HFFc6 (cell line): ENCODE measurements at regions not wholly inside any gene's neighbourhood (a gene's known extent, or its start where the extent isn't known, plus 50 kb on each side); places are given as distances from the start of the nearest gene placed in this dataset.

Source experiments
- DNase-seq: peaks from one replicate; pipeline ENCODE4 v3.0.0-alpha.2; 2018
- H3K27ac Mint-ChIP-seq: 2 replicates; pipeline ENCODE4 v1.8.0; 2020; ENCODE audit warnings: mild to moderate bottlenecking, mixed read lengths
- H3K27me3 Mint-ChIP-seq: 2 replicates; pipeline ENCODE4 v1.8.0; 2021; ENCODE audit warnings: mild to moderate bottlenecking, moderate library complexity, mixed read lengths; ENCODE audit not compliant: insufficient read depth
- H3K36me3 Mint-ChIP-seq: 2 replicates; pipeline ENCODE4 v1.8.0; 2021; ENCODE audit warnings: low read depth, mixed read lengths
- H3K4me1 Mint-ChIP-seq: 2 replicates; pipeline ENCODE4 v1.8.0; 2020; ENCODE audit warnings: low read depth, mixed read lengths
- H3K4me3 Mint-ChIP-seq: 2 replicates; pipeline ENCODE4 v1.8.0; 2020; ENCODE audit warnings: mild to moderate bottlenecking, moderate library complexity, mixed read lengths
- H3K9me3 Mint-ChIP-seq: 2 replicates; pipeline ENCODE4 v1.8.0; 2020; ENCODE audit warnings: mild to moderate bottlenecking, mixed read lengths
- CTCF ChIP-seq: fragments of 200-600 bp; sonication (generic); IDR thresholded peaks from 2 replicates; pipeline ENCODE4 v1.5.0; 2021; ENCODE audit warnings: antibody characterized with exemption, mild to moderate bottlenecking

GRCh38 chr2:76467326-76467725 is 756.6 kb upstream of the GCFC2 start:
- Mint-ChIP-seq H3K36me3 (no peaks in the 10 kb centered on the region), H3K27me3 (no peaks in the 10 kb centered on the region), H3K27ac (no peak overlapping the region), H3K4me3 (no peak overlapping the region), H3K4me1 (no peaks in the 10 kb centered on the region), H3K9me3 (peaks cover 44% of the 10 kb centered on the region)
- TF ChIP-seq CTCF = no peak
- DNase-seq = no peak

- Mint-ChIP-seq H3K4me1 (no peaks in the 10 kb centered on the region), H3K27me3 (no peaks in the 10 kb centered on the region), H3K4me3 (no peak overlapping the region), H3K9me3 (peaks cover 25% of the 10 kb centered on the region), H3K27ac (no peak overlapping the region), H3K36me3 (no peaks in the 10 kb centered on the region)
- no peak for DNase-seq
- no peak for TF ChIP-seq CTCF
Measured at GRCh38 chr2:76464310-76464709, 753.6 kb upstream of the GCFC2 start.

- H3K36me3 Mint-ChIP-seq = no peaks in the 10 kb centered on the region
- H3K4me3 Mint-ChIP-seq = no peak overlapping the region
- TF ChIP-seq CTCF = no peak
- H3K27ac Mint-ChIP-seq = no peak overlapping the region
- H3K4me1 Mint-ChIP-seq = no peaks in the 10 kb centered on the region
- H3K27me3 Mint-ChIP-seq = no peaks in the 10 kb centered on the region
- no peak for DNase-seq
- peaks cover 17% of the 10 kb centered on the region for H3K9me3 Mint-ChIP-seq
Measured at GRCh38 chr2:76461431-76461830, 750.7 kb upstream of the GCFC2 start.

- no peak for TF ChIP-seq CTCF
- Mint-ChIP-seq H3K9me3 (peaks cover 22% of the 10 kb centered on the region), H3K27ac (no peak overlapping the region), H3K4me1 (no peaks in the 10 kb centered on the region), H3K27me3 (no peaks in the 10 kb centered on the region), H3K4me3 (no peak overlapping the region), H3K36me3 (no peaks in the 10 kb centered on the region)
- no peak for DNase-seq
Measured at GRCh38 chr2:76455910-76456309, 745.2 kb upstream of the GCFC2 start.

DNA sequence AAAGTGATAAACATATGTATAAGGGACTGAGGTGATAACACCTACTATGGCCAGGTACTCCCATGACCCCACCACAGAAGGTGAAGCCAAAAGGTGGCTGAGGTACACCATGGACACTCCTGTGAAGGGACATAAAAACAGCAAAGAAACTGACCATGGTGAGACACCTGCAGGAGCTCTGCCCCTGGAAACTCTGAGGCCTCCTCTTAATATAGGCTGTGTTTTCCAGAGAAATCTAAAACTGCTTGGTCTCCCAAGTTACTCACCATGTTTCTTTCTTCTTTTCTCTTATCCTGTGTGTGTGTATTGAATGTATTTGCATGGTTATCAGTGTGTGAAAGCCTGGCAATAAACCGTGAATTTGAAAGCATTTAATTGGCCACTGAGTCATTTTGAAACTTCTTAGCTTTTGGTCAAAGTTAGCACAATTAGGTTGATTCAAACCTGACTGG is 739.3 kb upstream of the GCFC2 start:
- no peak for TF ChIP-seq CTCF
- H3K9me3 Mint-ChIP-seq = peaks cover 25% of the 10 kb centered on the region
- no peaks in the 10 kb centered on the region for H3K4me1 Mint-ChIP-seq
- H3K27me3 Mint-ChIP-seq = no peaks in the 10 kb centered on the region
- DNase-seq = no peak
- no peaks in the 10 kb centered on the region; the same call in 1 of the 2 replicates for H3K36me3 Mint-ChIP-seq
- no peak overlapping the region for H3K4me3 Mint-ChIP-seq
- H3K27ac Mint-ChIP-seq = no peak overlapping the region

- H3K4me3 Mint-ChIP-seq = no peak overlapping the region
- no peak for TF ChIP-seq CTCF
Measured at GRCh38 chr2:76448956-76449355, 738.2 kb upstream of the GCFC2 start.

More at GRCh38 chr2:76448956-76449355, 738.2 kb upstream of the GCFC2 start:
- no peaks in the 10 kb centered on the region for H3K27me3 Mint-ChIP-seq
- no peak for DNase-seq
- H3K9me3 Mint-ChIP-seq = peaks cover 29% of the 10 kb centered on the region
- H3K27ac Mint-ChIP-seq = no peak overlapping the region
- no peaks in the 10 kb centered on the region for H3K4me1 Mint-ChIP-seq
- peaks cover 4% of the 10 kb centered on the region; the same call in 1 of the 2 replicates for H3K36me3 Mint-ChIP-seq
